Erythroblast (primary cell): ENCODE measurements at regions not wholly inside any gene's neighbourhood (a gene's known extent, or its start where the extent isn't known, plus 50 kb on each side); places are given as distances from the start of the nearest gene placed in this dataset.

Source experiments
- GATA1 ChIP-seq: IDR thresholded peaks from 2 replicates; pipeline ENCODE4 v1.6.1; 2011; ENCODE audit warnings: low read depth, mild to moderate bottlenecking, control low read depth, low read length, moderate library complexity
- POLR2A ChIP-seq: IDR thresholded peaks from 2 replicates; pipeline ENCODE4 v1.6.1; 2011; ENCODE audit warnings: mild to moderate bottlenecking, low read length

- no peak for TF ChIP-seq POLR2A
- TF ChIP-seq GATA1: no peak
Measured at GRCh38 chr7:19448091-19448490, 260.7 kb downstream of the POLR1F start.
